Mucosa of descending colon (tissue), 3 donors: ENCODE measurements at regions not wholly inside any gene's neighbourhood (a gene's known extent, or its start where the extent isn't known, plus 50 kb on each side); places are given as distances from the start of the nearest gene placed in this dataset.
"Not testable (repeated sequence)": the region's sequence is repeated elsewhere in the genome, so short reads cannot be mapped to it uniquely, and the experiment has no call there.

Experiments used
- ATAC-seq: fragments of 200-7000 bp; cut with Tn5 transposase; one replicate; pipeline ENCODE4 v1.9.1; 2020; ENCODE audit warnings: mild to moderate bottlenecking, moderate library complexity
- DNase-seq, 3 donors: peaks; one replicate each; pipeline ENCODE4 v3.0.0-alpha.2; 2020
- H3K36me3 ChIP-seq: fragments of 200-600 bp; one replicate; pipeline ENCODE4 v1.8.0; 2021; ENCODE audit warnings: low read depth, mild to moderate bottlenecking
- H3K4me1 ChIP-seq: fragments of 200-600 bp; one replicate; pipeline ENCODE4 v1.8.0; 2021; ENCODE audit warnings: low read depth, mild to moderate bottlenecking
- H3K4me3 ChIP-seq: fragments of 200-600 bp; one replicate; pipeline ENCODE4 v1.8.0; 2021; ENCODE audit warnings: mild to moderate bottlenecking
- H3K9me3 ChIP-seq: fragments of 200-600 bp; one replicate; pipeline ENCODE4 v1.8.0; 2021; ENCODE audit warnings: mild to moderate bottlenecking
- CTCF ChIP-seq: fragments of 200-600 bp; IDR thresholded peaks from one replicate; pipeline ENCODE4 v1.8.0; 2022; ENCODE audit warnings: antibody characterized with exemption, mild to moderate bottlenecking
- intact Hi-C, 2 donors: fragments of 100-400 bp; cut with DNase I in 1 of 2; cut with micrococcal nuclease in 1 of 2; formaldehyde crosslinking; loops; one replicate each; pipeline versions ENCODE4 v1.11.0 to v1.11.1; 2022; cut with DNase I, micrococcal nuclease
- donor health status: DM: no; HTN: no; CAD: no; lungs with moderate emphysema.
- donor health status: DM: no; HTN: no; CAD: no.
- donor health status: DM: no; HTN: yes; CAD: no.

- Histone ChIP-seq H3K9me3 (no peaks in the 10 kb centered on the region), H3K36me3 (no peaks in the 10 kb centered on the region), H3K4me3 (no peak overlapping the region), H3K4me1 (no peaks in the 10 kb centered on the region)
- no peak for TF ChIP-seq CTCF
- DNase-seq (no peak), ATAC-seq (no peak)
- intact Hi-C loops, result no loop called here
Observed at GRCh38 chr12:17132336-17132735, 526.4 kb upstream of the LMO3 start.

- DNase-seq, result peak in 1 of 3 donors; percentile 5
- H3K36me3 ChIP-seq, intact Hi-C loops, ATAC-seq, H3K4me1 ChIP-seq, H3K4me3 ChIP-seq, H3K9me3 ChIP-seq: not testable (repeated sequence)
Observed at GRCh38 chr12:17116538-17116937, 510.6 kb upstream of the LMO3 start.

- no peak for TF ChIP-seq CTCF
- DNase-seq, result no peak
- no peak overlapping the region for H3K4me3 ChIP-seq
- H3K9me3 ChIP-seq, result peaks cover 4% of the 10 kb centered on the region
- no peaks in the 10 kb centered on the region for H3K4me1 ChIP-seq
- ATAC-seq, result no peak
- no peaks in the 10 kb centered on the region for H3K36me3 ChIP-seq
- intact Hi-C loops, result no loop called here
Observed at GRCh38 chr12:17110316-17110715, 504.4 kb upstream of the LMO3 start.

- H3K36me3 ChIP-seq, result no peaks in the 10 kb centered on the region
- no peak for ATAC-seq
- no peak overlapping the region for H3K4me3 ChIP-seq
- intact Hi-C loops, result no loop called here
- no peak for DNase-seq
- no peak for TF ChIP-seq CTCF
- H3K4me1 ChIP-seq, result no peaks in the 10 kb centered on the region
- H3K9me3 ChIP-seq, result peaks cover 4% of the 10 kb centered on the region
Observed at GRCh38 chr12:17108877-17109541, 503.0 kb upstream of the LMO3 start.

- ATAC-seq (no peak), DNase-seq (no peak)
- intact Hi-C loops, result no loop called here
Observed at GRCh38 chr12:17104801-17105200, 498.8 kb upstream of the LMO3 start.

GRCh38 chr12:17097674-17098073, 491.7 kb upstream of the LMO3 start:
- Histone ChIP-seq H3K9me3 (peaks cover 4% of the 10 kb centered on the region), H3K4me3 (no peak overlapping the region), H3K4me1 (no peaks in the 10 kb centered on the region), H3K36me3 (no peaks in the 10 kb centered on the region)
- ATAC-seq (no peak), DNase-seq (no peak)
- no peak for TF ChIP-seq CTCF
- intact Hi-C loops, result no loop called here

More at GRCh38 chr12:17104801-17105200, 498.8 kb upstream of the LMO3 start:
- Histone ChIP-seq H3K4me3 (no peak overlapping the region), H3K9me3 (peaks cover 7% of the 10 kb centered on the region), H3K36me3 (no peaks in the 10 kb centered on the region), H3K4me1 (no peaks in the 10 kb centered on the region)
- TF ChIP-seq CTCF, result no peak
